ENCODE measurements at regions not wholly inside any gene's neighbourhood (a gene's known extent, or its start where the extent isn't known, plus 50 kb on each side); places are given as distances from the start of the nearest gene placed in this dataset.

DNA sequence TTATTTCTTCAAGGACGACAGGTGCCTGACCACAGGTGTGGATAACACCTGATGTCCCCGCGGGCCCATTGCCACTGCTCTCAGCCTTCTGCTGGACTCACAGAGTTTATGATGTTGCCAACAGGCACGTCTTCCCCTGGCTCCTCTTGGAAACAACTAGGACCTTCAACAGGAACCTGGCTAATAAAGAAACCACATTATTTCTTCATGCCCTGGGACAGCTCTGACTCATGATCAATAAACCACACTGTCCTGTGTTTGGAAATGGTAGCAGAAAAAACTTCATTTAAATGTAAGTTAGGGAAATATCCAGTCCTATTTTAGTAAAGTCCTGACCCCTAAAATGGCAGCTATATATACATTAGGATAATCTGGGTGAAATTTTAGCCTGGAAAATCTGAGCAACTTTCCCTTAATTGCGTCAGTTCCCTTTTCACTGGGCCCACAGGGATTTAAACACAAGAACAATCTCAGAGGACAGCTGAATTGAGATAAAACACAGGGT, 158.9 kb downstream of the VAPA start:
- no peak for DNase-seq (ENCODE audit: low read depth, low spot score)
- TF ChIP-seq ZNF274 (IDR thresholded peaks at IDR 0.05; ENCODE audit: low read depth, low read length) (no peak), YY1 (IDR thresholded peaks at IDR 0.05; ENCODE audit: insufficient read depth, insufficient read length) (no peak), SUZ12 (IDR thresholded peaks at IDR 0.05; ENCODE audit: extremely low read depth, insufficient read depth, insufficient read length) (no peak)

GRCh38 chr18:10074110-10074509, 160.3 kb downstream of the VAPA start:
- TF ChIP-seq SUZ12 (IDR thresholded peaks at IDR 0.05; ENCODE audit: extremely low read depth, insufficient read depth, insufficient read length) (no peak), ZNF274 (IDR thresholded peaks at IDR 0.05; ENCODE audit: low read depth, low read length) (no peak), YY1 (IDR thresholded peaks at IDR 0.05; ENCODE audit: insufficient read depth, insufficient read length) (no peak)
- Histone ChIP-seq H3K9me3 (ENCODE audit: insufficient read depth, low read length) (no peaks in the 10 kb centered on the region), H3K4me3 (ENCODE audit: insufficient read length, low read depth) (no peak overlapping the region)

More for the DNA sequence above, 158.9 kb downstream of the VAPA start:
- Histone ChIP-seq H3K27me3 (ENCODE audit: insufficient read depth, insufficient read length) (no peaks in the 10 kb centered on the region), H3K4me1 (ENCODE audit: insufficient read depth, insufficient read length) (no peaks in the 10 kb centered on the region), H3K36me3 (ENCODE audit: insufficient read depth, insufficient read length, low read length) (no peaks in the 10 kb centered on the region), H3K4me3 (ENCODE audit: insufficient read length, low read depth) (no peak overlapping the region), H3K9ac (ENCODE audit: insufficient read length, low read depth) (no peak overlapping the region), H3K9me3 (ENCODE audit: insufficient read depth, low read length) (no peaks in the 10 kb centered on the region)

DNA sequence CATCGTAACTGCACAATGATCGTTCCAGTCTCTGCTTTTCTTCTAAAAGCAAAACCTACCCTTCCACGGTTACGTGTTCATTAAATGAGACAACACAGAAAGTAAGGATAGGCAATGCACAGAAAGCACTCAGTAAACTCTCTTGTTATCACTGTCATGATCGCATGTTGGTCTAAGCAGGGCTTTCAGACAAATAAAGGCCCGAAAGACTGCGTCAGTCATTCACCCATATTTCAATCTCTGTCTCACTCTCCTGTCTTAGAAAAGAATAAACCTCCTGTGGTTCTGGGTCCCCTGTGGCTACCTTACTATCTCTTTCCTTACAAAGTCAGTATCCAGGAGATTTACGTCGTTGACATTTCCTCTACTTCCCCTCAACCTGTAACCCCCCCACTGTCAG, 160.9 kb downstream of the VAPA start:
- TF ChIP-seq YY1 (IDR thresholded peaks at IDR 0.05; ENCODE audit: insufficient read depth, insufficient read length) (no peak), SUZ12 (IDR thresholded peaks at IDR 0.05; ENCODE audit: extremely low read depth, insufficient read depth, insufficient read length) (no peak), ZNF274 (IDR thresholded peaks at IDR 0.05; ENCODE audit: low read depth, low read length) (no peak)
- no peak for DNase-seq (ENCODE audit: low read depth, low spot score)
- Histone ChIP-seq H3K4me3 (ENCODE audit: insufficient read length, low read depth) (no peak overlapping the region), H3K36me3 (ENCODE audit: insufficient read depth, insufficient read length, low read length) (no peaks in the 10 kb centered on the region), H3K9ac (ENCODE audit: insufficient read length, low read depth) (no peak overlapping the region), H3K4me1 (ENCODE audit: insufficient read depth, insufficient read length) (no peaks in the 10 kb centered on the region), H3K9me3 (ENCODE audit: insufficient read depth, low read length) (no peaks in the 10 kb centered on the region), H3K27me3 (ENCODE audit: insufficient read depth, insufficient read length) (no peaks in the 10 kb centered on the region)

More at GRCh38 chr18:10074110-10074509, 160.3 kb downstream of the VAPA start:
- H3K9ac ChIP-seq (ENCODE audit: insufficient read length, low read depth) = no peak overlapping the region
- no peaks in the 10 kb centered on the region for H3K4me1 ChIP-seq (ENCODE audit: insufficient read depth, insufficient read length)
- no peaks in the 10 kb centered on the region for H3K36me3 ChIP-seq (ENCODE audit: insufficient read depth, insufficient read length, low read length)
- no peak for DNase-seq (ENCODE audit: low read depth, low spot score)
- H3K27me3 ChIP-seq (ENCODE audit: insufficient read depth, insufficient read length) = no peaks in the 10 kb centered on the region

- H3K36me3 ChIP-seq (ENCODE audit: insufficient read depth, insufficient read length, low read length) = no peaks in the 10 kb centered on the region
- TF ChIP-seq YY1 (IDR thresholded peaks at IDR 0.05; ENCODE audit: insufficient read depth, insufficient read length) = no peak
- TF ChIP-seq SUZ12 (IDR thresholded peaks at IDR 0.05; ENCODE audit: extremely low read depth, insufficient read depth, insufficient read length) = no peak
- TF ChIP-seq ZNF274 (IDR thresholded peaks at IDR 0.05; ENCODE audit: low read depth, low read length) = no peak
- H3K27me3 ChIP-seq (ENCODE audit: insufficient read depth, insufficient read length) = no peaks in the 10 kb centered on the region
- no peak overlapping the region for H3K9ac ChIP-seq (ENCODE audit: insufficient read length, low read depth)
- no peak overlapping the region for H3K4me3 ChIP-seq (ENCODE audit: insufficient read length, low read depth)
- H3K4me1 ChIP-seq (ENCODE audit: insufficient read depth, insufficient read length) = no peaks in the 10 kb centered on the region
- H3K9me3 ChIP-seq (ENCODE audit: insufficient read depth, low read length) = no peaks in the 10 kb centered on the region
- no peak for DNase-seq (ENCODE audit: low read depth, low spot score)
These were observed 162.8 kb downstream of the VAPA start for GRCh38 chr18:10076502-10077030.

GRCh38 chr18:10077986-10078385, 164.2 kb downstream of the VAPA start:
- no peak for DNase-seq (ENCODE audit: low read depth, low spot score)
- TF ChIP-seq YY1 (IDR thresholded peaks at IDR 0.05; ENCODE audit: insufficient read depth, insufficient read length) (no peak), SUZ12 (IDR thresholded peaks at IDR 0.05; ENCODE audit: extremely low read depth, insufficient read depth, insufficient read length) (no peak)
- Histone ChIP-seq H3K4me1 (ENCODE audit: insufficient read depth, insufficient read length) (no peaks in the 10 kb centered on the region), H3K9ac (ENCODE audit: insufficient read length, low read depth) (no peak overlapping the region), H3K36me3 (ENCODE audit: insufficient read depth, insufficient read length, low read length) (no peaks in the 10 kb centered on the region), H3K27me3 (ENCODE audit: insufficient read depth, insufficient read length) (no peaks in the 10 kb centered on the region), H3K9me3 (ENCODE audit: insufficient read depth, low read length) (peaks cover 5% of the 10 kb centered on the region), H3K4me3 (ENCODE audit: insufficient read length, low read depth) (no peak overlapping the region)

DNA sequence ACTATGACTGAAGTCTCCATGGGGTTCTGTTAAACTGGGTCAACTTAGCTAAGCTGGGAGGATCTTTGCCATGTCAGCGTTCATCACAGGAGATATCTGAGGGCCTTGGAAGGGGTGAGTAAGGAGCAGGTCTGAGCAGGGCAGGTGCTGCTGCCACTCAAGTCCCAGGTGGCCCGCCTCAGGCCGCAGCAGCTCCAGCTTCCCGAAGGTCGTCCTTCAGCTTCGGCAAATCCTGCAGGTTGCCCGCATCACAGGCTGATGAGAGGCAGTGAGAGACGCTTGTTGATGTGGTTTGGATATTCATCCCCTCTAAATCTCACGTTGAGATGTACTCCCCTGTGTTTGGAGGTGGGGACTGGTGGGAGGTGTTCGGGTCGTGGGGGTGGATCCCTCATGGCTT, 166.6 kb downstream of the VAPA start:
- Histone ChIP-seq H3K9ac (ENCODE audit: insufficient read length, low read depth) (no peak overlapping the region), H3K36me3 (ENCODE audit: insufficient read depth, insufficient read length, low read length) (no peaks in the 10 kb centered on the region), H3K4me3 (ENCODE audit: insufficient read length, low read depth) (no peak overlapping the region), H3K9me3 (ENCODE audit: insufficient read depth, low read length) (peaks cover 19% of the 10 kb centered on the region), H3K4me1 (ENCODE audit: insufficient read depth, insufficient read length) (no peaks in the 10 kb centered on the region), H3K27me3 (ENCODE audit: insufficient read depth, insufficient read length) (no peaks in the 10 kb centered on the region)
- no peak for DNase-seq (ENCODE audit: low read depth, low spot score)
- TF ChIP-seq SUZ12 (IDR thresholded peaks at IDR 0.05; ENCODE audit: extremely low read depth, insufficient read depth, insufficient read length) = no peak
- no peak for TF ChIP-seq YY1 (IDR thresholded peaks at IDR 0.05; ENCODE audit: insufficient read depth, insufficient read length)
- no peak for TF ChIP-seq ZNF274 (IDR thresholded peaks at IDR 0.05; ENCODE audit: low read depth, low read length)

- no peak for TF ChIP-seq YY1 (IDR thresholded peaks at IDR 0.05; ENCODE audit: insufficient read depth, insufficient read length)
- no peak for TF ChIP-seq SUZ12 (IDR thresholded peaks at IDR 0.05; ENCODE audit: extremely low read depth, insufficient read depth, insufficient read length)
- no peak for TF ChIP-seq ZNF274 (IDR thresholded peaks at IDR 0.05; ENCODE audit: low read depth, low read length)
- Histone ChIP-seq H3K27me3 (ENCODE audit: insufficient read depth, insufficient read length) (no peaks in the 10 kb centered on the region), H3K36me3 (ENCODE audit: insufficient read depth, insufficient read length, low read length) (no peaks in the 10 kb centered on the region), H3K9me3 (ENCODE audit: insufficient read depth, low read length) (peaks cover 19% of the 10 kb centered on the region), H3K4me1 (ENCODE audit: insufficient read depth, insufficient read length) (no peaks in the 10 kb centered on the region), H3K4me3 (ENCODE audit: insufficient read length, low read depth) (no peak overlapping the region), H3K9ac (ENCODE audit: insufficient read length, low read depth) (no peak overlapping the region)
- DNase-seq (ENCODE audit: low read depth, low spot score) = no peak
These were observed 167.7 kb downstream of the VAPA start for GRCh38 chr18:10081492-10081891.
